ENCODE measurements at regions not wholly inside any gene's neighbourhood (a gene's known extent, or its start where the extent isn't known, plus 50 kb on each side); places are given as distances from the start of the nearest gene placed in this dataset.

DNA sequence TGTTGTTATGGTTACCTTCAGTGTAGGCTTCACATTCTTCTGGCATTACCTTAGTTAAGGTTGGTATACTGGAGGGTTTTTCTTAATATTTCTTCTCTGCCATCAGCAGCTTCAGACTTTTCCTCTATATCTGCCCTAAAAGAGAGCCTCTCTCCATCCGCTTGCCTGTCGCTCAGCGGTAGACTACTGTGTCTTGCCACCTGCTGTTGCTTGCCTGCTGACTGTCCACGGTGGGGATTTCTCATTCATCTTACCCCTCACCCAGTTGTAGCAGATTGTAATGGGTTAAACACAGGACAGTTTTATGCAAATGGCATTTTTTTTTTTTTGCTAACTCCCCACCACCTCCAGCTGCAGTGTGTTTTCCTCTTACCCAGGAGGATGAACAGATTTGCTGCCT is 577.2 kb downstream of the SLITRK5 start (continued):
- TF ChIP-seq, protein P1, sequence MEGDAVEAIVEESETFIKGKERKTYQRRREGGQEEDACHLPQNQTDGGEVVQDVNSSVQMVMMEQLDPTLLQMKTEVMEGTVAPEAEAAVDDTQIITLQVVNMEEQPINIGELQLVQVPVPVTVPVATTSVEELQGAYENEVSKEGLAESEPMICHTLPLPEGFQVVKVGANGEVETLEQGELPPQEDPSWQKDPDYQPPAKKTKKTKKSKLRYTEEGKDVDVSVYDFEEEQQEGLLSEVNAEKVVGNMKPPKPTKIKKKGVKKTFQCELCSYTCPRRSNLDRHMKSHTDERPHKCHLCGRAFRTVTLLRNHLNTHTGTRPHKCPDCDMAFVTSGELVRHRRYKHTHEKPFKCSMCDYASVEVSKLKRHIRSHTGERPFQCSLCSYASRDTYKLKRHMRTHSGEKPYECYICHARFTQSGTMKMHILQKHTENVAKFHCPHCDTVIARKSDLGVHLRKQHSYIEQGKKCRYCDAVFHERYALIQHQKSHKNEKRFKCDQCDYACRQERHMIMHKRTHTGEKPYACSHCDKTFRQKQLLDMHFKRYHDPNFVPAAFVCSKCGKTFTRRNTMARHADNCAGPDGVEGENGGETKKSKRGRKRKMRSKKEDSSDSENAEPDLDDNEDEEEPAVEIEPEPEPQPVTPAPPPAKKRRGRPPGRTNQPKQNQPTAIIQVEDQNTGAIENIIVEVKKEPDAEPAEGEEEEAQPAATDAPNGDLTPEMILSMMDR (IDR thresholded peaks at IDR 0.05; ENCODE audit: low read depth, low read length, missing input control) = no peak

DNA sequence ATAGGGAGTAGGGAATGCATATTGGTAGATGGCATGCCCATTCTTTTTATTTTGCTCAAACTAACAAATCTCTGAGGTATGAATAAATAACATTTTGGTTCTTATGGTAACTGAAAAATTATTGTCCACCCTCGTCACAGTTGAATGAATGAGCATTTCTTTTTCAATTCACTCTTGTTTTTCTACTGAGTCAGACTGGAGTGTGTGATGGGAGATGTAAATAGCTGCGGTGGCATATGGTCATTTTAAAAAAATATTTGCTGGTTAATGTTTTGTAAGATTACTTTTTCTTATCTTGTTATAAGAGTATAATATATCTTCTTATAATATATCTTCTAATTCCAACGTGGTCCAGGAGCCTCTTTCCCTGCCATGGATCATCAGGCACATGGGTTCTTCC is 586.5 kb downstream of the SLITRK5 start:
- Histone ChIP-seq H3K36me3 (ENCODE audit: control insufficient read depth in 4 of 4, insufficient read depth in 3 of 4, low read depth in 1 of 4, low read length in 3 of 4) (no peaks in the 10 kb centered on the region), H3K4me1 (ENCODE audit: control insufficient read depth in 4 of 4, insufficient read depth in 4 of 4, low read length in 3 of 4) (no peaks in the 10 kb centered on the region), H3K4me3 (ENCODE audit: low read depth in 1 of 3, low read length in 3 of 3) (no peak overlapping the region), H3K27me3 (ENCODE audit: control insufficient read depth in 4 of 4, insufficient read depth in 4 of 4, low read length in 3 of 4) (no peaks in the 10 kb centered on the region), H3K27ac (ENCODE audit: low read depth in 1 of 2, low read length in 2 of 2) (no peak overlapping the region), H3K9ac (ENCODE audit: low read depth in 1 of 2, low read length in 2 of 2) (no peak overlapping the region), H3K9me3 (ENCODE audit: control insufficient read depth in 4 of 4, low read length in 3 of 4) (no peaks in the 10 kb centered on the region)
- WGBS = 60% methylated on average over 3 of the region's 3 CpGs
- no peak for DNase-seq (ENCODE audit: low spot score)
- TF ChIP-seq, protein P2, sequence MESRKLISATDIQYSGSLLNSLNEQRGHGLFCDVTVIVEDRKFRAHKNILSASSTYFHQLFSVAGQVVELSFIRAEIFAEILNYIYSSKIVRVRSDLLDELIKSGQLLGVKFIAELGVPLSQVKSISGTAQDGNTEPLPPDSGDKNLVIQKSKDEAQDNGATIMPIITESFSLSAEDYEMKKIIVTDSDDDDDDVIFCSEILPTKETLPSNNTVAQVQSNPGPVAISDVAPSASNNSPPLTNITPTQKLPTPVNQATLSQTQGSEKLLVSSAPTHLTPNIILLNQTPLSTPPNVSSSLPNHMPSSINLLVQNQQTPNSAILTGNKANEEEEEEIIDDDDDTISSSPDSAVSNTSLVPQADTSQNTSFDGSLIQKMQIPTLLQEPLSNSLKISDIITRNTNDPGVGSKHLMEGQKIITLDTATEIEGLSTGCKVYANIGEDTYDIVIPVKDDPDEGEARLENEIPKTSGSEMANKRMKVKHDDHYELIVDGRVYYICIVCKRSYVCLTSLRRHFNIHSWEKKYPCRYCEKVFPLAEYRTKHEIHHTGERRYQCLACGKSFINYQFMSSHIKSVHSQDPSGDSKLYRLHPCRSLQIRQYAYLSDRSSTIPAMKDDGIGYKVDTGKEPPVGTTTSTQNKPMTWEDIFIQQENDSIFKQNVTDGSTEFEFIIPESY (IDR thresholded peaks at IDR 0.05) = no peak
- TF ChIP-seq YY1 (IDR thresholded peaks at IDR 0.05) (no peak), TAF1 (conservative IDR thresholded peaks at IDR 0.05) (no peak), JUND (IDR thresholded peaks at IDR 0.05) (no peak), RXRA (IDR thresholded peaks at IDR 0.05) (no peak), FOXA1 (IDR thresholded peaks at IDR 0.05) (no peak), EGR1 (IDR thresholded peaks at IDR 0.05; ENCODE audit: low read depth in 2 of 2) (no peak), FOXA2 (IDR thresholded peaks at IDR 0.05) (no peak), SP1 (IDR thresholded peaks at IDR 0.05) (no peak)
- TF ChIP-seq, protein P1 (IDR thresholded peaks at IDR 0.05; ENCODE audit: low read depth, low read length, missing input control) = no peak
- TF ChIP-seq, protein P3, sequence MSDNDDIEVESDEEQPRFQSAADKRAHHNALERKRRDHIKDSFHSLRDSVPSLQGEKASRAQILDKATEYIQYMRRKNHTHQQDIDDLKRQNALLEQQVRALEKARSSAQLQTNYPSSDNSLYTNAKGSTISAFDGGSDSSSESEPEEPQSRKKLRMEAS (IDR thresholded peaks at IDR 0.05) = no peak
- TF ChIP-seq, protein P4, sequence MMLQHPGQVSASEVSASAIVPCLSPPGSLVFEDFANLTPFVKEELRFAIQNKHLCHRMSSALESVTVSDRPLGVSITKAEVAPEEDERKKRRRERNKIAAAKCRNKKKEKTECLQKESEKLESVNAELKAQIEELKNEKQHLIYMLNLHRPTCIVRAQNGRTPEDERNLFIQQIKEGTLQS (IDR thresholded peaks at IDR 0.05) = no peak
- TF ChIP-seq, protein P5, sequence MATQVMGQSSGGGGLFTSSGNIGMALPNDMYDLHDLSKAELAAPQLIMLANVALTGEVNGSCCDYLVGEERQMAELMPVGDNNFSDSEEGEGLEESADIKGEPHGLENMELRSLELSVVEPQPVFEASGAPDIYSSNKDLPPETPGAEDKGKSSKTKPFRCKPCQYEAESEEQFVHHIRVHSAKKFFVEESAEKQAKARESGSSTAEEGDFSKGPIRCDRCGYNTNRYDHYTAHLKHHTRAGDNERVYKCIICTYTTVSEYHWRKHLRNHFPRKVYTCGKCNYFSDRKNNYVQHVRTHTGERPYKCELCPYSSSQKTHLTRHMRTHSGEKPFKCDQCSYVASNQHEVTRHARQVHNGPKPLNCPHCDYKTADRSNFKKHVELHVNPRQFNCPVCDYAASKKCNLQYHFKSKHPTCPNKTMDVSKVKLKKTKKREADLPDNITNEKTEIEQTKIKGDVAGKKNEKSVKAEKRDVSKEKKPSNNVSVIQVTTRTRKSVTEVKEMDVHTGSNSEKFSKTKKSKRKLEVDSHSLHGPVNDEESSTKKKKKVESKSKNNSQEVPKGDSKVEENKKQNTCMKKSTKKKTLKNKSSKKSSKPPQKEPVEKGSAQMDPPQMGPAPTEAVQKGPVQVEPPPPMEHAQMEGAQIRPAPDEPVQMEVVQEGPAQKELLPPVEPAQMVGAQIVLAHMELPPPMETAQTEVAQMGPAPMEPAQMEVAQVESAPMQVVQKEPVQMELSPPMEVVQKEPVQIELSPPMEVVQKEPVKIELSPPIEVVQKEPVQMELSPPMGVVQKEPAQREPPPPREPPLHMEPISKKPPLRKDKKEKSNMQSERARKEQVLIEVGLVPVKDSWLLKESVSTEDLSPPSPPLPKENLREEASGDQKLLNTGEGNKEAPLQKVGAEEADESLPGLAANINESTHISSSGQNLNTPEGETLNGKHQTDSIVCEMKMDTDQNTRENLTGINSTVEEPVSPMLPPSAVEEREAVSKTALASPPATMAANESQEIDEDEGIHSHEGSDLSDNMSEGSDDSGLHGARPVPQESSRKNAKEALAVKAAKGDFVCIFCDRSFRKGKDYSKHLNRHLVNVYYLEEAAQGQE (IDR thresholded peaks at IDR 0.05) = no peak

Measured in liver (tissue), 8 donors.